Left colon (tissue), 2 donors: ENCODE measurements at regions not wholly inside any gene's neighbourhood (a gene's known extent, or its start where the extent isn't known, plus 50 kb on each side); places are given as distances from the start of the nearest gene placed in this dataset.
A peak's percentile ranks its signal among the peaks of the same experiment; 100 is the strongest.
"Not testable (repeated sequence)": the region's sequence is repeated elsewhere in the genome, so short reads cannot be mapped to it uniquely, and the experiment has no call there.

Source experiments
- ATAC-seq: fragments of 200-7000 bp; cut with Tn5 transposase; one replicate; pipeline ENCODE4 v1.9.1; 2020; ENCODE audit warnings: mild to moderate bottlenecking, moderate library complexity
- DNase-seq, 2 donors: peaks; one replicate each; pipeline ENCODE4 v3.0.0-alpha.2; 2020
- intact Hi-C, 2 donors: fragments of 100-400 bp; cut with DNase I in 1 of 2; cut with micrococcal nuclease in 1 of 2; formaldehyde crosslinking; loops; one replicate each; pipeline versions ENCODE4 v1.11.2 to v1.14.0; 2022; cut with DNase I, micrococcal nuclease
- donor health status: DM: no; HTN: no; CAD: no.
- donor health status: DM: yes; HTN: yes; CAD: no.

- intact Hi-C loops, result loop anchor here in 1 of 2 donors (10.0 kb wide), 1 partner anchor 154 kb away; no protein-coding TSS in a partner anchor
- DNase-seq, ATAC-seq: not testable (repeated sequence)
Observed at GRCh38 chr1:182299054-182299727, 92.4 kb downstream of the GLUL start.

GRCh38 chr1:182297335-182297734 is 94.3 kb downstream of the GLUL start:
- intact Hi-C loops, result loop anchor here in 1 of 2 donors (10.0 kb wide), 1 partner anchor 153 kb away; no protein-coding TSS in a partner anchor
- DNase-seq (no peak), ATAC-seq (no peak)

GRCh38 chr1:182295697-182296096 is 95.9 kb downstream of the GLUL start:
- DNase-seq (no peak), ATAC-seq (no peak)
- intact Hi-C loops, result loop anchor here in 1 of 2 donors (10.0 kb wide), 1 partner anchor 151 kb away; no protein-coding TSS in a partner anchor

- ATAC-seq, result no peak
- intact Hi-C loops, result loop anchor here in 1 of 2 donors (10.0 kb wide), 1 partner anchor 148 kb away; no protein-coding TSS in a partner anchor
- no peak for DNase-seq
Observed at GRCh38 chr1:182293119-182293589, 98.4 kb downstream of the GLUL start.

- ATAC-seq, result peak; percentile 10
- intact Hi-C loops, result loop anchor here in 1 of 2 donors (10.0 kb wide), 1 partner anchor 147 kb away; no protein-coding TSS in a partner anchor
- no peak for DNase-seq
Observed at GRCh38 chr1:182292193-182292741, 99.3 kb downstream of the GLUL start.

GRCh38 chr1:182291584-182292192 is 99.9 kb downstream of the GLUL start:
- ATAC-seq (peak; percentile 77), DNase-seq (no peak)
- intact Hi-C loops, result loop anchor here in 1 of 2 donors (10.0 kb wide), 1 partner anchor 147 kb away; no protein-coding TSS in a partner anchor

- no peak for DNase-seq
- ATAC-seq, result peak; percentile 75
- intact Hi-C loops, result no loop called here
Observed at GRCh38 chr1:182288749-182289604, 102.6 kb downstream of the GLUL start.

GRCh38 chr1:182286761-182287160 is 104.8 kb downstream of the GLUL start:
- intact Hi-C loops, result no loop called here
- ATAC-seq, result peak; percentile 18
- DNase-seq, result no peak

- ATAC-seq (peak; percentile 64), DNase-seq (no peak)
- intact Hi-C loops, result no loop called here
Observed at GRCh38 chr1:182283746-182284544, 107.6 kb downstream of the GLUL start.

GRCh38 chr1:182281541-182281940 is 110.0 kb downstream of the GLUL start:
- ATAC-seq, result no peak
- no peak for DNase-seq
- intact Hi-C loops, result no loop called here

- DNase-seq (no peak), ATAC-seq (no peak)
- intact Hi-C loops, result no loop called here
Observed at GRCh38 chr1:182280504-182280900, 111.1 kb downstream of the GLUL start.

GRCh38 chr1:182279724-182280503 is 111.7 kb downstream of the GLUL start:
- DNase-seq (no peak), ATAC-seq (peak; percentile 41)
- intact Hi-C loops, result no loop called here

GRCh38 chr1:182279302-182279701 is 112.3 kb downstream of the GLUL start:
- intact Hi-C loops, result no loop called here
- no peak for ATAC-seq
- DNase-seq, result no peak

- DNase-seq (no peak), ATAC-seq (no peak)
- intact Hi-C loops, result no loop called here
Observed at GRCh38 chr1:182278144-182279054, 113.2 kb downstream of the GLUL start.

- intact Hi-C loops, result no loop called here
- DNase-seq, result no peak
Observed at GRCh38 chr1:182275271-182275670, 116.3 kb downstream of the GLUL start.

GRCh38 chr1:182274618-182275017 is 117.0 kb downstream of the GLUL start:
- no peak for ATAC-seq
- intact Hi-C loops, result no loop called here
- DNase-seq, result no peak

More at GRCh38 chr1:182275271-182275670, 116.3 kb downstream of the GLUL start:
- ATAC-seq, result no peak
